VCaP (cell line): ENCODE measurements at regions not wholly inside any gene's neighbourhood (a gene's known extent, or its start where the extent isn't known, plus 50 kb on each side); places are given as distances from the start of the nearest gene placed in this dataset.

Experiments used
- H3K27ac ChIP-seq: fragments of 450-650 bp; 2 replicates; pipeline ENCODE4 v1.5.1; 2017
- CTCF ChIP-seq: fragments of 450-650 bp; conservative IDR thresholded peaks from 2 replicates; pipeline ENCODE4 v1.5.1; 2017; ENCODE audit warnings: mild to moderate bottlenecking, moderate library complexity

DNA sequence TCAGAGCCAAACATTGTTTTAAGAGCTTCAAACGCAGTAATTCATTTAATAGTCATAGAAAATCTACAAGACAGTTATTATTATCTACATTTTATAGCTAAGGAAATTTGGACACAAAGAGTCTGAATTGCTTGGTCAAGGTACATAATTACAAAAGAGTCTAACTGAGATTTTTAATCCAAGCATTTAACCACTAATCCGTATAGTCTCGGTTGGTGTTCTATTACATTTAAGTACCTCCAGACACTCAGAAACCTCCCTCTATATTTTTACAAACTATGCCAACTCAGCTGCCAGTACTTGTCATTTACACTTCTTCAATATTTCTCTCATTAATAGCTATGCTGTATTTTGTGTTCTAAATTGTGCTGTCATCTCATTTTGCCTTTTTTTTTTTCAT is 240.2 kb upstream of the PLSCR5 start:
- no peak for TF ChIP-seq CTCF
- H3K27ac ChIP-seq = no peak overlapping the region

GRCh38 chr3:146843476-146843875 is 238.3 kb upstream of the PLSCR5 start:
- TF ChIP-seq CTCF = no peak
- no peak overlapping the region for H3K27ac ChIP-seq

DNA sequence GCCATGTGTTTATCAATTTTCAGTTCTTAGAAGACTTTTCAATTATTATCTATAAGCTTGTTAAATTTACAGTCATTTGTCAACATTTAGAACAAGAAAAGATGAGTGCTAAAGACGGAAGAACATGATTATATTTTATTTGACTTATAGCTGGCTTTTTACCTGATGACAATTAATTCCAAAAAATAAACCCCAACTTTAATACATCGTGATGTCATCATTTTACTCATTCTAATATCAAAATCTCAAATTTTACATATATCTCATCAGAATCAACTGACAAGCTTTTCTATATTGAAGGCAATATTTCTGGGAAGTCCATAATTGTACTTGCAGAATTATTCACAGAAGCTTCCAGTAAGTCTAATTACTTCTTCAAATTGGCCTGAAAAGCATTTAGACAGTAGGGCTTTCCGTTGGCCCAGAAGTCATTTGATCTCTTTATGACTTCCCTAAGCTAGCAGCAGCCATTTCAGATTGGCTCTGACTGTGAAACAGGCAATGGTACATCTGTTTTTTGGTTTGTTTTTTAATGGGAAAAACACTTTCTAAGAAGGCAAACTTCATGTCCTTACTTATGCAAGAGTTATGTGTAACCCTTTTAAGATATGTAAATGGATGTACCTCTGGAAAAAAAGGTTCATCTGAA is 234.7 kb upstream of the PLSCR5 start:
- TF ChIP-seq CTCF = no peak

DNA sequence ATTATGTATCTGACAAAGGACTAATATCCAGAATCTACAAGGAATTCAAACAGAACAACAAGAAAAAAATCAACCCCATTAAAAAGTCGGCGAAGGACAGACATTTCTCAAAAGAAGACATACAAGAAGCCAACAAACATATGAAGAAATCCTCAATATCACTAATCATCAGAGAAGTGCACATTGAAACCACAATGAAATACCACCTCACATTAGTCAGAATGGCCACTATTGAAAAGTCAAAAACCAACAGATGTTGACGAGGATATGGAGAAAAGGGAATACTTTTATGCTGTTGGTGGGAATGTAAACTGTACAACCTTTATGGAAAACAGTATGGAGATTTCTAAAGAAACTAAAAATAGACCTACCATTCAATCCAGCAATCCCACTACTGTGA is 233.1 kb upstream of the PLSCR5 start:
- no peak overlapping the region for H3K27ac ChIP-seq
- no peak for TF ChIP-seq CTCF

More for the DNA sequence above, 234.7 kb upstream of the PLSCR5 start:
- no peak overlapping the region for H3K27ac ChIP-seq

DNA sequence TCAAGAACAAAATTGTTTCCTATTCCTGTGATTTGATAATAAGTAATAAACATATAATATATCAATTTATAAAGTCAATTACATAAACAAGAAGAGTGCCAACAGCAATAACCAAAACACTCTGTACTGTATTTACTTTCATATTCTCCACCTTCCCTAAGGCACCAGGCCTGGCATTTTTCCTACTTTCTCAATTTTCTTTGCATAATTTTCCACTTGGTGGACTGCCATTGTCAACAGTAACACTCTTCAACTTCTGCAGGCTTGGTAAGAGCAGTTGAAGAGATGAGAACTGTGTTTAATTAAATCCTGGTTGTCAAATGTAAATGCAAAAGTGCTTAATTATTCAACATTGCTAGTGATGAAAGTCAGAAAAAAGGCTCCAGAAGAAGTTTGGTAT is 229.8 kb upstream of the PLSCR5 start:
- no peak overlapping the region for H3K27ac ChIP-seq
- TF ChIP-seq CTCF = no peak

GRCh38 chr3:146832857-146833458 is 227.8 kb upstream of the PLSCR5 start:
- no peak for TF ChIP-seq CTCF
- H3K27ac ChIP-seq = no peak overlapping the region

DNA sequence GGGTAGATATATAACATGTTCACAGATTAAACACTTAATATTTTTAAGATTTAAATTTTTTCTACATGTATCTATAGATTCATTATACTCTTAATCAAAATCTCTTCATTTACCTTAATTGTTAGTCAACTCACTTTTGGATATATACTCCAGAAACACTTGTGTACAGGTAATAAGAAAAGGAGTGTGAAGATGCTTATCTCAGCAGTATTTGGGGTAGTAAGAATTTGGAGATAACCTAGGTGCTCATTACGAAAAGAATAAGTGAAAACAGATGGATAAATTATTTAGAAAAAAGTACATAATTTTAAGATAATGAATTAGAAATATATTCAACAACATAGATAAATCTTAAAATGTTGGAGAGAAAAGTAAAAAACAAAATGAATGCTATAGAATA is 226.5 kb upstream of the PLSCR5 start:
- no peak for TF ChIP-seq CTCF
- H3K27ac ChIP-seq = no peak overlapping the region
